DND-41 (cell line): ENCODE measurements at regions not wholly inside any gene's neighbourhood (a gene's known extent, or its start where the extent isn't known, plus 50 kb on each side); places are given as distances from the start of the nearest gene placed in this dataset.

ENCODE experiments used
- ATAC-seq: fragments of 200-7000 bp; cut with Tn5 transposase; 3 replicates; pipeline ENCODE4 v1.9.1; 2021; ENCODE audit warnings: low read depth; ENCODE audit not compliant: insufficient read depth
- DNase-seq: peaks from one replicate; pipeline ENCODE4 v3.0.0-alpha.2; 2020
- H2AFZ ChIP-seq: 2 replicates; pipeline ENCODE4 v1.6.0; 2012; ENCODE audit warnings: low read depth, low read length
- H3K27ac ChIP-seq: 2 replicates; pipeline ENCODE4 v1.5.1; 2012; ENCODE audit warnings: low read length, inconsistent platforms
- H3K27me3 ChIP-seq: fragments of 200-600 bp; sonication (generic); 2 replicates; pipeline ENCODE4 v1.6.0; 2012; ENCODE audit warnings: low read length, mild to moderate bottlenecking, inconsistent platforms; ENCODE audit not compliant: insufficient read depth, poor library complexity
- H3K36me3 ChIP-seq: 2 replicates; pipeline ENCODE4 v1.5.1; 2012; ENCODE audit warnings: low read length, inconsistent platforms; ENCODE audit not compliant: insufficient read depth
- H3K4me1 ChIP-seq: 2 replicates; pipeline ENCODE4 v1.5.1; 2012; ENCODE audit warnings: mild to moderate bottlenecking, low read length; ENCODE audit not compliant: insufficient read depth
- H3K4me2 ChIP-seq: 2 replicates; pipeline ENCODE4 v1.6.0; 2012; ENCODE audit warnings: mild to moderate bottlenecking, moderate library complexity, low read length, inconsistent platforms; ENCODE audit not compliant: insufficient read depth
- H3K4me3 ChIP-seq, 2 experiments: fragments of 200-600 bp in 1 of 2; shearing (Covaris generic) in 1 of 2; 2 replicates each; pipeline ENCODE4 v1.5.1; 2012 to 2016; ENCODE audit warnings: inconsistent platforms in 2 of 2, low read length in 2 of 2, mild to moderate bottlenecking in 2 of 2, low read depth in 1 of 2, moderate library complexity in 1 of 2
- H3K79me2 ChIP-seq: 2 replicates; pipeline ENCODE4 v1.6.0; 2012; ENCODE audit warnings: low read length, inconsistent platforms; ENCODE audit not compliant: insufficient read depth
- H3K9ac ChIP-seq: 2 replicates; pipeline ENCODE4 v1.6.0; 2012; ENCODE audit warnings: low read depth, mild to moderate bottlenecking, inconsistent platforms, low read length, moderate library complexity
- H3K9me3 ChIP-seq: 2 replicates; pipeline ENCODE4 v1.5.1; 2012; ENCODE audit warnings: low read length, moderate library complexity, mild to moderate bottlenecking, inconsistent platforms; ENCODE audit not compliant: insufficient read depth, severe bottlenecking
- H4K20me1 ChIP-seq: 2 replicates; pipeline ENCODE4 v1.6.0; 2012; ENCODE audit warnings: low read length; ENCODE audit not compliant: insufficient read depth
- CTCF ChIP-seq: IDR thresholded peaks from 2 replicates; pipeline ENCODE4 v1.5.1; 2012; ENCODE audit warnings: borderline replicate concordance, low read length, moderate library complexity, mild to moderate bottlenecking; ENCODE audit not compliant: poor library complexity, severe bottlenecking; ENCODE audit errors: extremely low read depth
- EZH2 ChIP-seq: IDR thresholded peaks from 3 replicates; pipeline ENCODE4 v1.6.1; 2012; ENCODE audit warnings: borderline replicate concordance, low read depth, mild to moderate bottlenecking, moderate library complexity, low read length, inconsistent platforms; ENCODE audit not compliant: severe bottlenecking

GRCh38 chr12:98179151-98179550, 336.2 kb upstream of the TMPO start:
- H3K79me2 ChIP-seq: no peaks in the 10 kb centered on the region
- no peaks in the 10 kb centered on the region for H3K36me3 ChIP-seq
- DNase-seq: no peak
- no peak overlapping the region for H2AFZ ChIP-seq
- no peaks in the 10 kb centered on the region for H4K20me1 ChIP-seq
- no peak for ATAC-seq
- no peak for TF ChIP-seq CTCF
- TF ChIP-seq EZH2: no peak
- H3K9me3 ChIP-seq: no peaks in the 10 kb centered on the region
- H3K4me3 ChIP-seq: no peak overlapping the region
- H3K4me2 ChIP-seq: no peak overlapping the region
- no peaks in the 10 kb centered on the region for H3K27me3 ChIP-seq
- H3K9ac ChIP-seq: no peak overlapping the region
- no peaks in the 10 kb centered on the region for H3K4me1 ChIP-seq
- no peak overlapping the region for H3K27ac ChIP-seq

- Histone ChIP-seq H4K20me1 (no peaks in the 10 kb centered on the region), H3K36me3 (no peaks in the 10 kb centered on the region), H3K27ac (no peak overlapping the region), H2AFZ (no peak overlapping the region), H3K79me2 (no peaks in the 10 kb centered on the region), H3K4me1 (no peaks in the 10 kb centered on the region), H3K4me2 (no peak overlapping the region), H3K27me3 (no peaks in the 10 kb centered on the region), H3K4me3 (no peak overlapping the region), H3K9me3 (no peaks in the 10 kb centered on the region), H3K9ac (no peak overlapping the region)
- ATAC-seq: no peak
- no peak for TF ChIP-seq EZH2
- no peak for TF ChIP-seq CTCF
- no peak for DNase-seq
These were observed 334.8 kb upstream of the TMPO start for GRCh38 chr12:98180603-98181002.

GRCh38 chr12:98182821-98183220, 332.6 kb upstream of the TMPO start:
- DNase-seq (no peak), ATAC-seq (no peak)
- H3K4me3 ChIP-seq: no peak overlapping the region
- H3K9ac ChIP-seq: no peak overlapping the region
- no peaks in the 10 kb centered on the region for H3K4me1 ChIP-seq
- no peaks in the 10 kb centered on the region for H3K9me3 ChIP-seq
- no peak overlapping the region for H3K27ac ChIP-seq
- H3K79me2 ChIP-seq: no peaks in the 10 kb centered on the region
- H4K20me1 ChIP-seq: no peaks in the 10 kb centered on the region
- H3K4me2 ChIP-seq: no peak overlapping the region
- no peak for TF ChIP-seq EZH2
- no peak for TF ChIP-seq CTCF
- no peaks in the 10 kb centered on the region for H3K36me3 ChIP-seq
- H3K27me3 ChIP-seq: no peaks in the 10 kb centered on the region
- H2AFZ ChIP-seq: no peak overlapping the region

- no peaks in the 10 kb centered on the region for H3K9me3 ChIP-seq
- DNase-seq: no peak
- no peak for ATAC-seq
These were observed 329.8 kb upstream of the TMPO start for GRCh38 chr12:98185606-98186005.

More at GRCh38 chr12:98185606-98186005, 329.8 kb upstream of the TMPO start:
- Histone ChIP-seq H3K9ac (no peak overlapping the region), H3K4me1 (no peaks in the 10 kb centered on the region), H3K79me2 (no peaks in the 10 kb centered on the region), H2AFZ (no peak overlapping the region), H3K27ac (no peak overlapping the region), H3K27me3 (no peaks in the 10 kb centered on the region), H3K36me3 (no peaks in the 10 kb centered on the region), H3K4me3 (no peak overlapping the region), H3K4me2 (no peak overlapping the region), H4K20me1 (no peaks in the 10 kb centered on the region)
- TF ChIP-seq CTCF (no peak), EZH2 (no peak)
